ENCODE measurements at regions not wholly inside any gene's neighbourhood (a gene's known extent, or its start where the extent isn't known, plus 50 kb on each side); places are given as distances from the start of the nearest gene placed in this dataset.

DNA sequence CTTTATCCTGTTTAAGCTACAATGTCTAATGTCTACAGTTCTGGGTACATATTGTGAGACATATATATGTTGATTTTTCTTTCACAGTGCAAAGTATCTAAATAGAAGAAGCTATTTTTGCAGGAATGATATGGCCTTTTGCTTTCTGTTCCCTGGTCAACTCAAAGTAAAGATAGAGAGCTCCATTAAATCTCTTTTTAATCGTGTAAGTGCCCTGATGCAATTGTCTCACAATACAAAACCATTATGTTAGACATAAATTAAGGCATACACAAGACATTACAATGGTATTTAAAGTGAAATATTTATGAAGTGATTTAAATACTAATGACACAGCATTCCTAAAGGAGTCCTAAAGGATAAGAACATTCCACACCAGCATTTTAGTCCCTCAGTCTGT is 1559.7 kb upstream of the AGA start:
- H3K36me3 ChIP-seq, result no peaks in the 10 kb centered on the region
- 66 to 80% methylated on average over 1 of the region's 1 CpG for WGBS, 2 donors
- intact Hi-C loops (cut with DNase I), result no loop called here
- H3K4me1 ChIP-seq, result no peaks in the 10 kb centered on the region
- TF ChIP-seq CTCF (IDR thresholded peaks at IDR 0.05) (no peak), POLR2A (IDR thresholded peaks at IDR 0.05) (no peak)
- H3K9me3 ChIP-seq, result no peaks in the 10 kb centered on the region
- H3K27me3 ChIP-seq, result no peaks in the 10 kb centered on the region
- H3K27ac ChIP-seq, result no peak overlapping the region
- no peak for DNase-seq
- no peak overlapping the region for H3K4me3 ChIP-seq (replicated peaks in 1 of 3)

GRCh38 chr4:179007755-179008154 is 1565.5 kb upstream of the AGA start:
- no peak for DNase-seq
- H3K27ac ChIP-seq, result no peak overlapping the region
- TF ChIP-seq POLR2A (IDR thresholded peaks at IDR 0.05), result no peak
- no peak for TF ChIP-seq CTCF (IDR thresholded peaks at IDR 0.05)
- H3K4me1 ChIP-seq, result no peaks in the 10 kb centered on the region
- no peaks in the 10 kb centered on the region for H3K27me3 ChIP-seq
- no peaks in the 10 kb centered on the region for H3K9me3 ChIP-seq
- H3K36me3 ChIP-seq, result no peaks in the 10 kb centered on the region
- H3K4me3 ChIP-seq (replicated peaks in 1 of 3), result no peak overlapping the region
- intact Hi-C loops (cut with DNase I), result no loop called here

- intact Hi-C loops (cut with DNase I), result no loop called here
- no peak for DNase-seq
Measured at GRCh38 chr4:179017581-179017980, 1575.3 kb upstream of the AGA start.

GRCh38 chr4:179027569-179027968 is 1585.3 kb upstream of the AGA start:
- Histone ChIP-seq H3K36me3 (no peaks in the 10 kb centered on the region), H3K27me3 (no peaks in the 10 kb centered on the region), H3K4me3 (replicated peaks in 1 of 3) (no peak overlapping the region), H3K9me3 (no peaks in the 10 kb centered on the region), H3K4me1 (no peaks in the 10 kb centered on the region), H3K27ac (no peak overlapping the region)
- no peak for TF ChIP-seq POLR2A (IDR thresholded peaks at IDR 0.05)
- no peak for TF ChIP-seq CTCF (IDR thresholded peaks at IDR 0.05)
- DNase-seq, result no peak
- WGBS, 2 donors, result 82 to 83% methylated on average over 4 of the region's 4 CpGs
- intact Hi-C loops (cut with DNase I), result no loop called here

More at GRCh38 chr4:179017581-179017980, 1575.3 kb upstream of the AGA start:
- Histone ChIP-seq H3K9me3 (no peaks in the 10 kb centered on the region), H3K27ac (no peak overlapping the region), H3K4me3 (replicated peaks in 1 of 3) (no peak overlapping the region), H3K36me3 (no peaks in the 10 kb centered on the region), H3K27me3 (no peaks in the 10 kb centered on the region), H3K4me1 (no peaks in the 10 kb centered on the region)
- TF ChIP-seq POLR2A (IDR thresholded peaks at IDR 0.05), result no peak
- TF ChIP-seq CTCF (IDR thresholded peaks at IDR 0.05), result no peak
- 79 to 81% methylated on average over 8 of the region's 8 CpGs for WGBS, 2 donors

DNA sequence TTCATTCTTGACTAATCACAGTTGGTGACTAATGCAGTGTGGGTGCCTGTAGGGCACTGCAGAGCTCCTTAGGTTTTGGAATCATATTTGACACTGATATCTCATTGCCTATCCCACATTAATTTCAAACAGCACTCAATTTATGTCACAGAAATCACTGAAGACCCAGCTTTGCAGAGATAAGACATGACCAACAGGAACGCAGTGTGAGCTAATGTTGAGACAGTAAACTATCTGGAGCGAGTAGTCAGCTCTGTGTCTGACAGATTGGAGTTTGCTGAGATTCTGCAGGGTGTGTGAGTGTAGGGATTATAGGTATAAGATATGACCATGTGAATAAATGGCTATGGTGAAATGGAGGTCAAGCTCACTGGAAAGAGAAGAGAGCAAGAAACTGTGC is 1586.1 kb upstream of the AGA start:
- intact Hi-C loops (cut with DNase I), result no loop called here
- WGBS, 2 donors, result 82 to 83% methylated on average over 2 of the region's 2 CpGs
- no peaks in the 10 kb centered on the region for H3K9me3 ChIP-seq
- no peaks in the 10 kb centered on the region for H3K27me3 ChIP-seq
- no peaks in the 10 kb centered on the region for H3K36me3 ChIP-seq
- H3K4me3 ChIP-seq (replicated peaks in 1 of 3), result no peak overlapping the region
- no peaks in the 10 kb centered on the region for H3K4me1 ChIP-seq
- no peak for DNase-seq
- TF ChIP-seq POLR2A (IDR thresholded peaks at IDR 0.05), result no peak
- no peak for TF ChIP-seq CTCF (IDR thresholded peaks at IDR 0.05)
- H3K27ac ChIP-seq, result no peak overlapping the region
